Hepatocyte (in vitro differentiated cells): ENCODE measurements at regions not wholly inside any gene's neighbourhood (a gene's known extent, or its start where the extent isn't known, plus 50 kb on each side); places are given as distances from the start of the nearest gene placed in this dataset.
"Not testable (repeated sequence)": the region's sequence is repeated elsewhere in the genome, so short reads cannot be mapped to it uniquely, and the experiment has no call there.

Experiments
- DNase-seq: peaks from one replicate; pipeline ENCODE4 v3.0.0-alpha.2; 2016; ENCODE audit warnings: low spot score
- H2AFZ ChIP-seq: fragments of 200-600 bp; sonication (generic); 2 replicates; pipeline ENCODE4 v1.6.0; 2016; ENCODE audit warnings: antibody characterized with exemption, mild to moderate bottlenecking
- H3K27ac ChIP-seq: fragments of 200-600 bp; sonication (generic); 2 replicates; pipeline ENCODE4 v1.5.1; 2016; ENCODE audit warnings: mild to moderate bottlenecking
- H3K27me3 ChIP-seq: fragments of 200-600 bp; sonication (generic); 2 replicates; pipeline ENCODE4 v1.6.1; 2016
- H3K36me3 ChIP-seq: fragments of 200-600 bp; sonication (generic); replicated peaks from 2 replicates; pipeline ENCODE4 v1.5.1; 2016; ENCODE audit warnings: low read depth; ENCODE audit not compliant: insufficient read depth
- H3K4me1 ChIP-seq: fragments of 200-600 bp; sonication (generic); 2 replicates; pipeline ENCODE4 v1.5.1; 2016; ENCODE audit warnings: mild to moderate bottlenecking, moderate library complexity; ENCODE audit not compliant: insufficient read depth
- H3K4me2 ChIP-seq: fragments of 200-600 bp; sonication (generic); 2 replicates; pipeline ENCODE4 v1.6.0; 2016
- H3K4me3 ChIP-seq: fragments of 200-600 bp; sonication (generic); 2 replicates; pipeline ENCODE4 v1.5.1; 2016; ENCODE audit warnings: mild to moderate bottlenecking
- H3K79me2 ChIP-seq: fragments of 200-600 bp; sonication (generic); 2 replicates; pipeline ENCODE4 v1.6.0; 2017; ENCODE audit warnings: mild to moderate bottlenecking
- H3K9me2 ChIP-seq: fragments of 200-600 bp; sonication (generic); replicated peaks from 2 replicates; pipeline ENCODE4 v1.6.0; 2017; ENCODE audit warnings: mild to moderate bottlenecking; ENCODE audit not compliant: insufficient read depth
- H3K9me3 ChIP-seq: fragments of 200-600 bp; sonication (generic); 2 replicates; pipeline ENCODE4 v1.5.1; 2016; ENCODE audit warnings: low read depth, mild to moderate bottlenecking
- H4K20me1 ChIP-seq: fragments of 200-600 bp; sonication (generic); 2 replicates; pipeline ENCODE4 v1.6.0; 2016; ENCODE audit warnings: mild to moderate bottlenecking; ENCODE audit not compliant: insufficient read depth, poor library complexity, severe bottlenecking
- CTCF ChIP-seq: fragments of 200-600 bp; sonication (generic); IDR thresholded peaks from 2 replicates; pipeline ENCODE4 v1.5.1; 2016; ENCODE audit warnings: antibody characterized with exemption, mild to moderate bottlenecking; ENCODE audit not compliant: poor library complexity
- EZH2 ChIP-seq: fragments of 200-600 bp; sonication (generic); IDR thresholded peaks from 2 replicates; pipeline ENCODE4 v1.6.1; 2016; ENCODE audit warnings: antibody characterized with exemption, mild to moderate bottlenecking, borderline replicate concordance
- EZH2phosphoT487 ChIP-seq: fragments of 200-600 bp; sonication (generic); IDR thresholded peaks from one replicate; pipeline ENCODE4 v1.6.1; 2018; ENCODE audit warnings: antibody characterized with exemption, mild to moderate bottlenecking, low read depth, moderate library complexity; ENCODE audit not compliant: unreplicated experiment, severe bottlenecking
- WGBS: methylation state at CpG from one replicate; pipeline ENCODE4 v1.1.6; 2016; ENCODE audit warnings: low lambda C conversion rate; ENCODE audit errors: missing lambda C conversion rate; 5-methylcytosine and 5-hydroxymethylcytosine counted together

GRCh38 chr3:87436781-87437543 is 160.6 kb upstream of the POU1F1 start:
- Histone ChIP-seq H3K36me3 (no peaks in the 10 kb centered on the region), H3K79me2 (no peaks in the 10 kb centered on the region), H3K4me1 (no peaks in the 10 kb centered on the region), H4K20me1 (no peaks in the 10 kb centered on the region), H3K27me3 (no peaks in the 10 kb centered on the region), H3K9me2 (no peaks in the 10 kb centered on the region), H3K4me3 (no peak overlapping the region), H2AFZ (no peak overlapping the region), H3K9me3 (no peaks in the 10 kb centered on the region), H3K4me2 (no peak overlapping the region), H3K27ac (no peak overlapping the region)
- WGBS = 77% methylated on average over 7 of the region's 7 CpGs
- TF ChIP-seq EZH2 (no peak), EZH2phosphoT487 (no peak), CTCF (no peak)
- DNase-seq = no peak

- H3K36me3 ChIP-seq = no peaks in the 10 kb centered on the region
Measured at GRCh38 chr3:87435926-87436620, 159.7 kb upstream of the POU1F1 start.

GRCh38 chr3:87433445-87433844 is 157.1 kb upstream of the POU1F1 start:
- H3K79me2 ChIP-seq, H2AFZ ChIP-seq, DNase-seq, H3K4me1 ChIP-seq, H3K27ac ChIP-seq, H3K9me2 ChIP-seq, H3K4me2 ChIP-seq, H3K36me3 ChIP-seq, H3K27me3 ChIP-seq, H3K9me3 ChIP-seq, H4K20me1 ChIP-seq, H3K4me3 ChIP-seq: not testable (repeated sequence)
- WGBS = 82% methylated on average over 3 of the region's 3 CpGs

More at GRCh38 chr3:87435926-87436620, 159.7 kb upstream of the POU1F1 start:
- Histone ChIP-seq H2AFZ (no peak overlapping the region), H3K4me1 (no peaks in the 10 kb centered on the region), H4K20me1 (no peaks in the 10 kb centered on the region), H3K27ac (no peak overlapping the region), H3K79me2 (no peaks in the 10 kb centered on the region), H3K4me3 (no peak overlapping the region), H3K9me2 (no peaks in the 10 kb centered on the region), H3K9me3 (no peaks in the 10 kb centered on the region), H3K27me3 (no peaks in the 10 kb centered on the region), H3K4me2 (no peak overlapping the region)
- no peak for DNase-seq
- 46% methylated on average over 5 of the region's 5 CpGs for WGBS
- no peak for TF ChIP-seq CTCF
- no peak for TF ChIP-seq EZH2
- TF ChIP-seq EZH2phosphoT487 = no peak

DNA sequence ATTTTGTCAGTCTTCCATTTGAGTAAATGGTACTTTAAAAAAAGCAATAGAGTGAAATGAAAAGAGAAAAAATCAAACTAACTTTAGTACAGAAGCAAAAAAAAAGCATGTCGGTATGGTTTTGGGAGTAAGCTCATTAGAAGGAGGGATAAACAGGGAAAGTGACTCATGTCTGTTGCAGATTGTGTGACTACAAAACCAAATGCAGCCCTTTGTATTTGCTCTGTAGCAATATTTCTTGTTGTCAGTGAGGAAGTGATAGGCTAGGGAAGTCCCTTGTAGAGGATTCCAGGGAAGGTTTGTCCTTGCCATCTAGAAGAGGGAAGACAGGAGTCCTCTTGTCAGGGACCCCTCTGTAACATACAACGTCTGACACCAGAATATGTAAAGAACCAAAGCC is 150.5 kb upstream of the POU1F1 start:
- no peak overlapping the region for H3K27ac ChIP-seq
- no peaks in the 10 kb centered on the region for H3K36me3 ChIP-seq
- TF ChIP-seq EZH2phosphoT487 = no peak
- no peak for TF ChIP-seq CTCF
- TF ChIP-seq EZH2 = no peak
- H3K4me3 ChIP-seq = no peak overlapping the region
- H3K9me3 ChIP-seq = no peaks in the 10 kb centered on the region
- H3K27me3 ChIP-seq = no peaks in the 10 kb centered on the region
- H2AFZ ChIP-seq = no peak overlapping the region
- H4K20me1 ChIP-seq = no peaks in the 10 kb centered on the region
- H3K79me2 ChIP-seq = no peaks in the 10 kb centered on the region
- H3K4me1 ChIP-seq = no peaks in the 10 kb centered on the region
- WGBS = 89% methylated on average over 2 of the region's 2 CpGs
- no peak overlapping the region for H3K4me2 ChIP-seq
- no peak for DNase-seq
- no peaks in the 10 kb centered on the region for H3K9me2 ChIP-seq
